WTC11 (cell line): ENCODE measurements at regions not wholly inside any gene's neighbourhood (a gene's known extent, or its start where the extent isn't known, plus 50 kb on each side); places are given as distances from the start of the nearest gene placed in this dataset.

Experiments used
- ATAC-seq: fragments of 200-7000 bp; cut with Tn5 transposase; 2 replicates; pipeline ENCODE4 v1.10.0; 2021; ENCODE audit warnings: mild to moderate bottlenecking, moderate library complexity
- CTCF ChIA-PET: fragments of 300-600 bp; sonication (Branson Sonifier 250); formaldehyde crosslinking; loops from one replicate; lab custom pipeline; 2021; ENCODE audit warnings: antibody characterized with exemption; lab: Charles Lee
- POLR2A ChIA-PET: fragments of 350-600 bp; sonication (Branson Sonifier 250); formaldehyde crosslinking; loops from one replicate; lab custom pipeline; 2021; ENCODE audit warnings: antibody characterized with exemption; lab: Charles Lee
- DNase-seq: peaks from one replicate; pipeline ENCODE4 v3.0.0; 2021; ENCODE audit warnings: low spot score
- H3K27ac Mint-ChIP-seq: 2 replicates; pipeline ENCODE4 v1.8.0; 2021; ENCODE audit warnings: mixed read lengths
- H3K27me3 Mint-ChIP-seq: 2 replicates; pipeline ENCODE4 v1.8.0; 2021; ENCODE audit warnings: low read depth, mild to moderate bottlenecking, moderate library complexity, mixed read lengths
- H3K36me3 Mint-ChIP-seq: 2 replicates; pipeline ENCODE4 v1.8.0; 2021; ENCODE audit warnings: mixed read lengths
- H3K4me1 Mint-ChIP-seq: 2 replicates; pipeline ENCODE4 v1.8.0; 2022; ENCODE audit warnings: mixed read lengths
- H3K4me3 Mint-ChIP-seq: 2 replicates; pipeline ENCODE4 v1.8.0; 2021; ENCODE audit warnings: mild to moderate bottlenecking, moderate library complexity, mixed read lengths
- H3K9me3 Mint-ChIP-seq: 2 replicates; pipeline ENCODE4 v1.8.0; 2021; ENCODE audit warnings: mixed read lengths
- CREB1 ChIP-seq: sonication (generic); formaldehyde crosslinking; IDR thresholded peaks from 2 replicates; pipeline ENCODE4 v1.8.0; 2023; ENCODE audit warnings: mild to moderate bottlenecking, missing genetic modification reagents
- FOXJ3 ChIP-seq: sonication (generic); formaldehyde crosslinking; IDR thresholded peaks from 2 replicates; pipeline ENCODE4 v1.9.0; 2021; ENCODE audit warnings: missing genetic modification reagents, mild to moderate bottlenecking, borderline replicate concordance
- HMGA2 ChIP-seq: fragments of 250-450 bp; sonication (Bioruptor Pico); IDR thresholded peaks from 2 replicates; pipeline ENCODE4 v1.4.0; 2021; ENCODE audit warnings: mild to moderate bottlenecking, moderate library complexity
- NFATC4 ChIP-seq: fragments of 250-450 bp; sonication (Bioruptor Pico); IDR thresholded peaks from 2 replicates; pipeline ENCODE4 v1.9.0; 2021; ENCODE audit warnings: mild to moderate bottlenecking
- NR1H2 ChIP-seq: sonication (generic); formaldehyde crosslinking; IDR thresholded peaks from 2 replicates; pipeline ENCODE4 v1.9.0; 2021; ENCODE audit warnings: mild to moderate bottlenecking, moderate library complexity, missing genetic modification reagents
- OVOL2 ChIP-seq: fragments of 250-450 bp; sonication (Bioruptor Pico); IDR thresholded peaks from 2 replicates; pipeline ENCODE4 v1.9.0; 2021; ENCODE audit warnings: mild to moderate bottlenecking, borderline replicate concordance
- TF ChIP-seq, protein P1 (sequence below): sonication (generic); formaldehyde crosslinking; IDR thresholded peaks from 2 replicates; pipeline ENCODE4 v1.8.0; 2023; ENCODE audit warnings: mild to moderate bottlenecking, missing genetic modification reagents
- TF ChIP-seq, protein P2 (sequence below): fragments of 250-450 bp; sonication (Bioruptor Pico); conservative IDR thresholded peaks from 2 replicates; pipeline ENCODE4 v1.9.0; 2021; ENCODE audit warnings: mild to moderate bottlenecking
- TF ChIP-seq, protein P3 (sequence below): sonication (generic); formaldehyde crosslinking; IDR thresholded peaks from 2 replicates; pipeline ENCODE4 v1.8.1; 2023; ENCODE audit warnings: mild to moderate bottlenecking, missing genetic modification reagents, moderate library complexity
- TF ChIP-seq, protein P4 (sequence below): sonication (generic); formaldehyde crosslinking; IDR thresholded peaks from 2 replicates; pipeline ENCODE4 v1.8.1; 2022; ENCODE audit warnings: mild to moderate bottlenecking, missing genetic modification reagents, moderate library complexity, borderline replicate concordance
- TF ChIP-seq, protein P5 (sequence below): sonication (generic); formaldehyde crosslinking; IDR thresholded peaks from 2 replicates; pipeline ENCODE4 v1.8.0; 2022; ENCODE audit warnings: mild to moderate bottlenecking, missing genetic modification reagents
- TF ChIP-seq, protein P6 (sequence below): sonication (generic); formaldehyde crosslinking; IDR thresholded peaks from 2 replicates; pipeline ENCODE4 v1.8.0; 2022; ENCODE audit warnings: mild to moderate bottlenecking, missing genetic modification reagents
- TF ChIP-seq, protein P7 (sequence below): fragments of 250-450 bp; sonication (Bioruptor Pico); IDR thresholded peaks from 2 replicates; pipeline ENCODE4 v1.9.0; 2021; ENCODE audit warnings: mild to moderate bottlenecking

DNA sequence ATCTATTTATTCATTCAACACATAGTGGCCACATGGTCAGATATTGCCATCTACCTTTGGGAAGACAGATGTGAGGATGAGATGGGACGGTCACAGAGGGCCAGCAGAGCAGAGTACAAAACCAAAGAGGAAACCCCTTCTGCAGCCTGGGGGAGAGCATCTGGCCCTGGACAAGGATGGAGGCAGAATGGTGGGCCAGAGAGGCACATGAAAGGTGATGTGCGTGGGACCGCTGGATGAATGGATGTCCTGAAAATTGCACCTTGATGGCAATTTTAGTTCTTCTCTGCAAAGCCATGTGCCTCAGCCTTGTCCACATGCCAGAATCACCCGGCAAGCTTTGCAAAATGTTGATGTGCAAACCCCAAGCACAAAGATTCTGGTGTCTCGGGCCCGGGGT, 77.4 kb upstream of the CD93 start (continued):
- TF ChIP-seq, protein P1, sequence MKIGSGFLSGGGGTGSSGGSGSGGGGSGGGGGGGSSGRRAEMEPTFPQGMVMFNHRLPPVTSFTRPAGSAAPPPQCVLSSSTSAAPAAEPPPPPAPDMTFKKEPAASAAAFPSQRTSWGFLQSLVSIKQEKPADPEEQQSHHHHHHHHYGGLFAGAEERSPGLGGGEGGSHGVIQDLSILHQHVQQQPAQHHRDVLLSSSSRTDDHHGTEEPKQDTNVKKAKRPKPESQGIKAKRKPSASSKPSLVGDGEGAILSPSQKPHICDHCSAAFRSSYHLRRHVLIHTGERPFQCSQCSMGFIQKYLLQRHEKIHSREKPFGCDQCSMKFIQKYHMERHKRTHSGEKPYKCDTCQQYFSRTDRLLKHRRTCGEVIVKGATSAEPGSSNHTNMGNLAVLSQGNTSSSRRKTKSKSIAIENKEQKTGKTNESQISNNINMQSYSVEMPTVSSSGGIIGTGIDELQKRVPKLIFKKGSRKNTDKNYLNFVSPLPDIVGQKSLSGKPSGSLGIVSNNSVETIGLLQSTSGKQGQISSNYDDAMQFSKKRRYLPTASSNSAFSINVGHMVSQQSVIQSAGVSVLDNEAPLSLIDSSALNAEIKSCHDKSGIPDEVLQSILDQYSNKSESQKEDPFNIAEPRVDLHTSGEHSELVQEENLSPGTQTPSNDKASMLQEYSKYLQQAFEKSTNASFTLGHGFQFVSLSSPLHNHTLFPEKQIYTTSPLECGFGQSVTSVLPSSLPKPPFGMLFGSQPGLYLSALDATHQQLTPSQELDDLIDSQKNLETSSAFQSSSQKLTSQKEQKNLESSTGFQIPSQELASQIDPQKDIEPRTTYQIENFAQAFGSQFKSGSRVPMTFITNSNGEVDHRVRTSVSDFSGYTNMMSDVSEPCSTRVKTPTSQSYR: no peak
- TF ChIP-seq, protein P2, sequence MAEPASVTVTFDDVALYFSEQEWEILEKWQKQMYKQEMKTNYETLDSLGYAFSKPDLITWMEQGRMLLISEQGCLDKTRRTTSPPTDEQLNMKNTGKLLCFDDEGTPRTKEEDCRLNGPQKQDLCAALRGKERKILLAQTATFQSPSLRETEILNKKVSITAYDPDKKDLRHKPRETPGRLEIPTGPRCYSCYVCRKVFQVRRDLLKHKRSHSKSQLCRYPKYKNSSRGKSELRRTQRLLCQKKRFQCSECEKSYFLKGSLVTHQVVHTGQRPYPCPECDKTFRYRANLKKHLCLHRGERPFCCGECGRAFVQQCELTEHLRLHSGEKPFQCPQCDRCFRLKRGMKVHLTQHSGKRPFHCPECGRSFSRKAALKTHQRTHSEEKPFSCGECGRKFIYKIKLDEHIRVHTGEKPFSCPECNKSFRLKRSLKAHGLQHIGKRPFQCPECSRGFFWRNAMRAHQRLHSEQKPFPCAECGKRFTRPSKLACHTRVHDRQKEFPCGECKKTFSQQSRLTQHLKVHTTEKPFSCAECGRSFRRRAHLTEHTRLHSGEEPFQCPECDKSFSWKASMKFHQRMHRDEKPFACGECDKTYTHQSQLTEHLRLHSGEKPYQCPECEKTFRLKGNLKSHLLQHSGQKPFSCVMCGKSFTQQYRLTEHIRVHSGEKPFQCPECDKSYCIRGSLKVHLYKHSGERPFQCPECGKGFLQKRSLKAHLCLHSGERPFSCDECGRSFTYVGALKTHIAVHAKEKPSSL (CRISPR knock-in tag): no peak

DNA sequence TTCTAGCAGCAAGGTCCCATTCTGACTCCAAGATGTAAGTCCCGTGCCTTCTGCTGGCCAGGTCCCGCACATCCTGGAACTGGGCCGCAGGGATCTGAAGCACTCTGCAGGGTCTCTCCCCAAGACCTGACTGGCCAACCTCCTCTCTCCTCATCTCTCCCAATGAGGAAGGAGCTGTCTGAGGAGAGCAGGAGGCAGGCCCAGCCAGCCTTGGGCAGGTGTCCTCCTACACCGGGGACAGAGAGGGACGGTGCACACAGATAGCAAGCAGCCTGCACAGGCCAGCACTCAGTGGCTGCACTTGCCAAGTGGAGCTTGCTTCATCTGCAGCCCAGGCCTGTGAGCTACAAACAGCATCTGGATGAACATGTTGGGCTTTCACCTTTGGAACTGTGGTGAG, 76.8 kb upstream of the CD93 start:
- H3K4me1 Mint-ChIP-seq: peaks cover 23% of the 10 kb centered on the region
- TF ChIP-seq, protein P3, sequence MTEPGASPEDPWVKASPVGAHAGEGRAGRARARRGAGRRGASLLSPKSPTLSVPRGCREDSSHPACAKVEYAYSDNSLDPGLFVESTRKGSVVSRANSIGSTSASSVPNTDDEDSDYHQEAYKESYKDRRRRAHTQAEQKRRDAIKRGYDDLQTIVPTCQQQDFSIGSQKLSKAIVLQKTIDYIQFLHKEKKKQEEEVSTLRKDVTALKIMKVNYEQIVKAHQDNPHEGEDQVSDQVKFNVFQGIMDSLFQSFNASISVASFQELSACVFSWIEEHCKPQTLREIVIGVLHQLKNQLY (CRISPR knock-in tag): no peak
- TF ChIP-seq FOXJ3 (CRISPR knock-in tag) (no peak), HMGA2 (CRISPR knock-in tag) (no peak), OVOL2 (CRISPR knock-in tag) (no peak), NR1H2 (CRISPR knock-in tag) (no peak), CREB1 (CRISPR knock-in tag) (no peak), NFATC4 (CRISPR knock-in tag) (no peak)
- TF ChIP-seq, protein P4, sequence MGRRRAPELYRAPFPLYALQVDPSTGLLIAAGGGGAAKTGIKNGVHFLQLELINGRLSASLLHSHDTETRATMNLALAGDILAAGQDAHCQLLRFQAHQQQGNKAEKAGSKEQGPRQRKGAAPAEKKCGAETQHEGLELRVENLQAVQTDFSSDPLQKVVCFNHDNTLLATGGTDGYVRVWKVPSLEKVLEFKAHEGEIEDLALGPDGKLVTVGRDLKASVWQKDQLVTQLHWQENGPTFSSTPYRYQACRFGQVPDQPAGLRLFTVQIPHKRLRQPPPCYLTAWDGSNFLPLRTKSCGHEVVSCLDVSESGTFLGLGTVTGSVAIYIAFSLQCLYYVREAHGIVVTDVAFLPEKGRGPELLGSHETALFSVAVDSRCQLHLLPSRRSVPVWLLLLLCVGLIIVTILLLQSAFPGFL (CRISPR knock-in tag): no peak
- TF ChIP-seq, protein P5, sequence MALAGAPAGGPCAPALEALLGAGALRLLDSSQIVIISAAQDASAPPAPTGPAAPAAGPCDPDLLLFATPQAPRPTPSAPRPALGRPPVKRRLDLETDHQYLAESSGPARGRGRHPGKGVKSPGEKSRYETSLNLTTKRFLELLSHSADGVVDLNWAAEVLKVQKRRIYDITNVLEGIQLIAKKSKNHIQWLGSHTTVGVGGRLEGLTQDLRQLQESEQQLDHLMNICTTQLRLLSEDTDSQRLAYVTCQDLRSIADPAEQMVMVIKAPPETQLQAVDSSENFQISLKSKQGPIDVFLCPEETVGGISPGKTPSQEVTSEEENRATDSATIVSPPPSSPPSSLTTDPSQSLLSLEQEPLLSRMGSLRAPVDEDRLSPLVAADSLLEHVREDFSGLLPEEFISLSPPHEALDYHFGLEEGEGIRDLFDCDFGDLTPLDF (CRISPR knock-in tag): no peak
- TF ChIP-seq, protein P6, sequence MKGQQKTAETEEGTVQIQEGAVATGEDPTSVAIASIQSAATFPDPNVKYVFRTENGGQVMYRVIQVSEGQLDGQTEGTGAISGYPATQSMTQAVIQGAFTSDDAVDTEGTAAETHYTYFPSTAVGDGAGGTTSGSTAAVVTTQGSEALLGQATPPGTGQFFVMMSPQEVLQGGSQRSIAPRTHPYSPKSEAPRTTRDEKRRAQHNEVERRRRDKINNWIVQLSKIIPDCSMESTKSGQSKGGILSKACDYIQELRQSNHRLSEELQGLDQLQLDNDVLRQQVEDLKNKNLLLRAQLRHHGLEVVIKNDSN (CRISPR knock-in tag): no peak
- TF ChIP-seq, protein P7, sequence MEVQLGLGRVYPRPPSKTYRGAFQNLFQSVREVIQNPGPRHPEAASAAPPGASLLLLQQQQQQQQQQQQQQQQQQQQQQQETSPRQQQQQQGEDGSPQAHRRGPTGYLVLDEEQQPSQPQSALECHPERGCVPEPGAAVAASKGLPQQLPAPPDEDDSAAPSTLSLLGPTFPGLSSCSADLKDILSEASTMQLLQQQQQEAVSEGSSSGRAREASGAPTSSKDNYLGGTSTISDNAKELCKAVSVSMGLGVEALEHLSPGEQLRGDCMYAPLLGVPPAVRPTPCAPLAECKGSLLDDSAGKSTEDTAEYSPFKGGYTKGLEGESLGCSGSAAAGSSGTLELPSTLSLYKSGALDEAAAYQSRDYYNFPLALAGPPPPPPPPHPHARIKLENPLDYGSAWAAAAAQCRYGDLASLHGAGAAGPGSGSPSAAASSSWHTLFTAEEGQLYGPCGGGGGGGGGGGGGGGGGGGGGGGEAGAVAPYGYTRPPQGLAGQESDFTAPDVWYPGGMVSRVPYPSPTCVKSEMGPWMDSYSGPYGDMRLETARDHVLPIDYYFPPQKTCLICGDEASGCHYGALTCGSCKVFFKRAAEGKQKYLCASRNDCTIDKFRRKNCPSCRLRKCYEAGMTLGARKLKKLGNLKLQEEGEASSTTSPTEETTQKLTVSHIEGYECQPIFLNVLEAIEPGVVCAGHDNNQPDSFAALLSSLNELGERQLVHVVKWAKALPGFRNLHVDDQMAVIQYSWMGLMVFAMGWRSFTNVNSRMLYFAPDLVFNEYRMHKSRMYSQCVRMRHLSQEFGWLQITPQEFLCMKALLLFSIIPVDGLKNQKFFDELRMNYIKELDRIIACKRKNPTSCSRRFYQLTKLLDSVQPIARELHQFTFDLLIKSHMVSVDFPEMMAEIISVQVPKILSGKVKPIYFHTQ (CRISPR knock-in tag): no peak
- TF ChIP-seq, all 79 proteins: peak for 0
- Mint-ChIP-seq H3K27me3 (no peaks in the 10 kb centered on the region), H3K4me3 (no peak overlapping the region), H3K27ac (no peak overlapping the region), H3K9me3 (no peaks in the 10 kb centered on the region), H3K36me3 (no peaks in the 10 kb centered on the region)
- POLR2A ChIA-PET: no interaction called here
- ATAC-seq: no peak
- no peak for DNase-seq
- CTCF ChIA-PET: interaction anchor here (0.6 to 2.0 kb wide), 3 partner anchors 73 to 282 kb away, joined by 3 to 5 read pairs (median 3); no protein-coding TSS in a partner anchor
